ENCODE measurements at regions not wholly inside any gene's neighbourhood (a gene's known extent, or its start where the extent isn't known, plus 50 kb on each side); places are given as distances from the start of the nearest gene placed in this dataset.

DNA sequence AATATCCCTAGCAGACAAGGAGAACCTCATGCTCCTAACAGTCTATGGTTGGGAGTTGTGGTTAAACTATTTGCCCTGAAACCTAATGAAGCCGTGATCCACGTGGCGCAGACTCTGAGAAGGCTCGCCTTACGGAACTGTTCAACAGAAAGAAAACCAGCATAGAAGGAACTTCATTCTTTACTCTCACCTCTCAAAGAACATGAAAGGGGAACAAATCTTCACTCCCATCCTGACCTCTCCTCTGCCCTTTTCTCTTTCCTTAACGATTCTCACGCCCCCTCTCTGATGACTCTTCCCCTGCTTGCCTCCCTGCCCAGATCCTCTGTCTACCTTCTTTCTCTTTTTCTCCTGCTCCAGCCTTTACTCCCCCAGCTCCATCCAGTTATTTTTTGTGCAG lies 54.2 kb downstream of the IRAG1 start:
- TF ChIP-seq POLR2A (IDR thresholded peaks at IDR 0.05): no peak
- TF ChIP-seq EP300 (IDR thresholded peaks at IDR 0.05): no peak
- TF ChIP-seq, protein P1, sequence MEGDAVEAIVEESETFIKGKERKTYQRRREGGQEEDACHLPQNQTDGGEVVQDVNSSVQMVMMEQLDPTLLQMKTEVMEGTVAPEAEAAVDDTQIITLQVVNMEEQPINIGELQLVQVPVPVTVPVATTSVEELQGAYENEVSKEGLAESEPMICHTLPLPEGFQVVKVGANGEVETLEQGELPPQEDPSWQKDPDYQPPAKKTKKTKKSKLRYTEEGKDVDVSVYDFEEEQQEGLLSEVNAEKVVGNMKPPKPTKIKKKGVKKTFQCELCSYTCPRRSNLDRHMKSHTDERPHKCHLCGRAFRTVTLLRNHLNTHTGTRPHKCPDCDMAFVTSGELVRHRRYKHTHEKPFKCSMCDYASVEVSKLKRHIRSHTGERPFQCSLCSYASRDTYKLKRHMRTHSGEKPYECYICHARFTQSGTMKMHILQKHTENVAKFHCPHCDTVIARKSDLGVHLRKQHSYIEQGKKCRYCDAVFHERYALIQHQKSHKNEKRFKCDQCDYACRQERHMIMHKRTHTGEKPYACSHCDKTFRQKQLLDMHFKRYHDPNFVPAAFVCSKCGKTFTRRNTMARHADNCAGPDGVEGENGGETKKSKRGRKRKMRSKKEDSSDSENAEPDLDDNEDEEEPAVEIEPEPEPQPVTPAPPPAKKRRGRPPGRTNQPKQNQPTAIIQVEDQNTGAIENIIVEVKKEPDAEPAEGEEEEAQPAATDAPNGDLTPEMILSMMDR (IDR thresholded peaks at IDR 0.05): no peak

Data from tibial nerve (tissue), 4 donors.